Gastroesophageal sphincter (tissue), 3 donors: ENCODE measurements at regions not wholly inside any gene's neighbourhood (a gene's known extent, or its start where the extent isn't known, plus 50 kb on each side); places are given as distances from the start of the nearest gene placed in this dataset.

Source experiments
- CTCF ChIP-seq, 4 experiments: fragments of 200-600 bp in 2 of 4; fragments of 450-650 bp in 2 of 4; sonication (generic) in 1 of 4; IDR thresholded peaks; one replicate each; pipeline ENCODE4 v1.5.1; 2017 to 2019; ENCODE audit warnings: antibody characterized with exemption in 4 of 4, mild to moderate bottlenecking in 2 of 4, moderate library complexity in 2 of 4
- POLR2A ChIP-seq, 2 donors: fragments of 450-650 bp; IDR thresholded peaks; one replicate each; pipeline ENCODE4 v1.6.1; 2017; ENCODE audit warnings: antibody characterized with exemption in 2 of 2, mild to moderate bottlenecking in 2 of 2, moderate library complexity in 1 of 2
- POLR2AphosphoS5 ChIP-seq: sonication (generic); formaldehyde crosslinking; IDR thresholded peaks from one replicate; pipeline ENCODE4 v1.6.1; 2017; ENCODE audit warnings: antibody characterized with exemption

- TF ChIP-seq POLR2A (IDR thresholded peaks at IDR 0.05) = no peak
- no peak for TF ChIP-seq POLR2AphosphoS5
- no peak for TF ChIP-seq CTCF (IDR thresholded peaks at IDR 0.05)
Observed at GRCh38 chr13:86737334-86737932, 933.7 kb upstream of the SLITRK5 start.
